Natural killer cell (primary cell): ENCODE measurements at regions not wholly inside any gene's neighbourhood (a gene's known extent, or its start where the extent isn't known, plus 50 kb on each side); places are given as distances from the start of the nearest gene placed in this dataset.

ENCODE experiments used
- ATAC-seq, 3 donors: fragments of 150-1000 bp in 2 of 3; fragments of 200-7000 bp in 1 of 3; cut with Tn5 transposase; 1 replicate in 1 of 3; 2 replicates in 2 of 3; pipeline ENCODE4 v1.10.0; 2021; ENCODE audit warnings: mild to moderate bottlenecking in 2 of 3, moderate library complexity in 2 of 3
- DNase-seq, 2 donors: peaks; one replicate each; pipeline versions ENCODE4 v3.0.0 to v3.0.0-alpha.2; 2013 to 2021; ENCODE audit warnings: mixed read lengths in 1 of 2
- H3K27ac ChIP-seq: one replicate; pipeline ENCODE4 v1.5.1; 2013; ENCODE audit warnings: mild to moderate bottlenecking, low read length
- H3K27me3 ChIP-seq: one replicate; pipeline ENCODE4 v1.6.1; 2013; ENCODE audit warnings: low read length; ENCODE audit not compliant: control insufficient read depth, insufficient read depth
- H3K36me3 ChIP-seq: one replicate; pipeline ENCODE4 v1.6.1; 2013; ENCODE audit warnings: low read length; ENCODE audit not compliant: control insufficient read depth, insufficient read depth
- H3K4me1 ChIP-seq: one replicate; pipeline ENCODE4 v1.6.1; 2013; ENCODE audit warnings: low read length; ENCODE audit not compliant: control insufficient read depth, insufficient read depth
- H3K4me3 ChIP-seq: one replicate; pipeline ENCODE4 v1.5.1; 2013; ENCODE audit warnings: low read length
- H3K9me3 ChIP-seq: one replicate; pipeline ENCODE4 v1.6.1; 2013; ENCODE audit warnings: low read length; ENCODE audit not compliant: control insufficient read depth, insufficient read depth
- H3K27ac Mint-ChIP-seq, 2 donors: one replicate each; pipeline ENCODE4 v1.8.0; 2022; ENCODE audit warnings: mild to moderate bottlenecking in 2 of 2, mixed read lengths in 2 of 2, moderate library complexity in 1 of 2
- H3K27me3 Mint-ChIP-seq, 2 donors: one replicate each; pipeline ENCODE4 v1.8.0; 2022; ENCODE audit warnings: low read depth in 2 of 2, mixed read lengths in 2 of 2
- H3K36me3 Mint-ChIP-seq: one replicate; pipeline ENCODE4 v1.8.0; 2022; ENCODE audit warnings: mixed read lengths
- H3K4me1 Mint-ChIP-seq, 2 donors: one replicate each; pipeline ENCODE4 v1.8.0; 2022; ENCODE audit warnings: mixed read lengths in 2 of 2
- H3K4me3 Mint-ChIP-seq: one replicate; pipeline ENCODE4 v1.8.0; 2022; ENCODE audit warnings: mild to moderate bottlenecking, moderate library complexity, mixed read lengths
- H3K9me3 Mint-ChIP-seq, 2 donors: one replicate each; pipeline ENCODE4 v1.8.0; 2022; ENCODE audit warnings: mixed read lengths in 2 of 2
- CTCF ChIP-seq: fragments of 200-600 bp; IDR thresholded peaks from one replicate; pipeline ENCODE4 v1.8.0; 2022; ENCODE audit warnings: antibody characterized with exemption
- WGBS: methylation state at CpG from one replicate; pipeline ENCODE4 v1.1.7; 2013; ENCODE audit warnings: missing lambda C conversion rate; ENCODE audit not compliant: insufficient coverage; 5-methylcytosine and 5-hydroxymethylcytosine counted together
- intact Hi-C: fragments of 100-400 bp; cut with micrococcal nuclease; formaldehyde crosslinking; loops from one replicate; pipeline ENCODE4 v1.14.2; 2022

DNA sequence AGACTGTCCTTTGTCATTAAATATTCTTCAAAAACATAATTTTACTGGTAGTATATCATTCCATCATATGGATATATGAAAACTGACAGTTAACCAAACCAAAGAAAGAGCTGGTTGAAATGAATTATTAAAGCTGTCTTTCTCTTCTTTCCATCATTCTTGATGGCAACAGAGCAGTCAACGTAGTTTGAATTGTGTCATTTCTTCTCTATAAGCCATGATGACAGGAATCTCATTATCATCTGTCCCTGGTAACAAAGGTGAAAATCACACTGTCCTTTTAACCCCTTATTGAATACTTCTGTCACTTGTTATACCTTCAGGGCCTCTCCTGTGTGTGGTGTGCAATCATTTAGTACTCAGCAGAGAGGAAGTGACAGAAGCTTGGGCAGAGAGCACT lies 197.0 kb upstream of the SLITRK2 start:
- no peaks in the 10 kb centered on the region for H3K27me3 ChIP-seq
- Mint-ChIP-seq H3K4me1 (no peaks in the 10 kb centered on the region), H3K27ac (no peak overlapping the region), H3K27me3 (no peaks in the 10 kb centered on the region), H3K9me3 (peaks cover 4 to 10% of the 10 kb centered on the region in 2 donors), H3K36me3 (no peaks in the 10 kb centered on the region), H3K4me3 (no peak overlapping the region)
- H3K9me3 ChIP-seq = peaks cover 1% of the 10 kb centered on the region
- DNase-seq = no peak
- WGBS = 33% methylated on average over 1 of the region's 1 CpG
- H3K4me3 ChIP-seq = no peak overlapping the region
- no peak for TF ChIP-seq CTCF
- H3K4me1 ChIP-seq = no peaks in the 10 kb centered on the region
- no peak for ATAC-seq
- H3K36me3 ChIP-seq = no peaks in the 10 kb centered on the region
- intact Hi-C loops = no loop called here
- H3K27ac ChIP-seq = no peak overlapping the region

GRCh38 chrX:145623453-145623852 lies 194.2 kb upstream of the SLITRK2 start:
- no peaks in the 10 kb centered on the region for H3K4me1 Mint-ChIP-seq
- H3K9me3 Mint-ChIP-seq = peaks cover 4 to 9% of the 10 kb centered on the region in 2 donors
- H3K27me3 Mint-ChIP-seq = no peaks in the 10 kb centered on the region
- no peak for TF ChIP-seq CTCF
- intact Hi-C loops = no loop called here
- H3K36me3 Mint-ChIP-seq = no peaks in the 10 kb centered on the region
- no peaks in the 10 kb centered on the region for H3K36me3 ChIP-seq
- no peaks in the 10 kb centered on the region for H3K4me1 ChIP-seq
- no peak for DNase-seq
- 80% methylated on average over 1 of the region's 1 CpG for WGBS
- H3K4me3 Mint-ChIP-seq = no peak overlapping the region
- no peak overlapping the region for H3K27ac ChIP-seq
- no peak overlapping the region for H3K27ac Mint-ChIP-seq
- peaks cover 3% of the 10 kb centered on the region for H3K9me3 ChIP-seq
- no peaks in the 10 kb centered on the region for H3K27me3 ChIP-seq
- ATAC-seq = no peak
- H3K4me3 ChIP-seq = no peak overlapping the region

DNA sequence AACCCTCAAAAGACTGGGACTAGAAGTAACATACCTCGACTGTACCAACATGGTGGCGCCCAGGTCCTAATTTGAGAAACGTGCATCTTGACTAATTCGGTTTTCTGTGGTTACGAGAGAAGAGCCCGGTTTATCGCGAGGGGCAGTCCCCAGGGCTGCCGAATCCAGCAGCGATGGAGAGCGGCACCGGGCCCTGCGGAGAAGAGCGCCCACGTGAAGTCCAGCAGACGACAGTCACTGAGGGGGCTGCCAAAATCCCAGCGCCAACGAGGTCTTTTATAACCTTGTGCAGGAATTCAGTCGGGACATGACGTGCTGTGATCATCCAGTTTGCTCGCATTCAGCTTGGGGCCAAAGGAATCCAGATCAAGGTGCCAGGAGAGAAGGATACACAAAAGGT lies 187.5 kb upstream of the SLITRK2 start:
- Histone ChIP-seq H3K4me1 (no peaks in the 10 kb centered on the region), H3K4me3 (no peak overlapping the region), H3K27me3 (no peaks in the 10 kb centered on the region), H3K36me3 (no peaks in the 10 kb centered on the region), H3K9me3 (peaks cover 9% of the 10 kb centered on the region), H3K27ac (no peak overlapping the region)
- 86% methylated on average over 21 of the region's 21 CpGs for WGBS
- H3K27me3 Mint-ChIP-seq = peaks cover 0 to 9% of the 10 kb centered on the region in 2 donors
- peaks cover 12% of the 10 kb centered on the region for H3K36me3 Mint-ChIP-seq
- DNase-seq (no peak), ATAC-seq (no peak)
- intact Hi-C loops = no loop called here
- no peaks in the 10 kb centered on the region for H3K4me1 Mint-ChIP-seq
- H3K4me3 Mint-ChIP-seq = no peak overlapping the region
- TF ChIP-seq CTCF = no peak
- no peak overlapping the region for H3K27ac Mint-ChIP-seq
- peaks cover 2 to 21% of the 10 kb centered on the region in 2 donors for H3K9me3 Mint-ChIP-seq

- no peaks in the 10 kb centered on the region for H3K4me1 Mint-ChIP-seq
- H3K27me3 Mint-ChIP-seq = peaks cover 0 to 9% of the 10 kb centered on the region in 2 donors
- no peak for DNase-seq
- H3K36me3 ChIP-seq = no peaks in the 10 kb centered on the region
- H3K27ac ChIP-seq = no peak overlapping the region
- H3K9me3 ChIP-seq = peaks cover 5% of the 10 kb centered on the region
- no peaks in the 10 kb centered on the region for H3K4me1 ChIP-seq
- no peaks in the 10 kb centered on the region for H3K27me3 ChIP-seq
- H3K9me3 Mint-ChIP-seq = peaks cover 2 to 25% of the 10 kb centered on the region in 2 donors
- H3K27ac Mint-ChIP-seq = no peak overlapping the region
- ATAC-seq = no peak
- peaks cover 12% of the 10 kb centered on the region for H3K36me3 Mint-ChIP-seq
- H3K4me3 ChIP-seq = no peak overlapping the region
- no peak for TF ChIP-seq CTCF
- intact Hi-C loops = no loop called here
- H3K4me3 Mint-ChIP-seq = no peak overlapping the region
- WGBS = 94% methylated on average over 40 of the region's 40 CpGs
These were observed 186.7 kb upstream of the SLITRK2 start for GRCh38 chrX:145630806-145631435.
